ENCODE measurements at regions not wholly inside any gene's neighbourhood (a gene's known extent, or its start where the extent isn't known, plus 50 kb on each side); places are given as distances from the start of the nearest gene placed in this dataset.

GRCh38 chr14:38074081-38074480, 133.6 kb upstream of the SSTR1 start:
- no peak for DNase-seq

GRCh38 chr14:38074754-38075153, 132.9 kb upstream of the SSTR1 start:
- no peak for DNase-seq

GRCh38 chr14:38078393-38078792, 129.3 kb upstream of the SSTR1 start:
- no peak for DNase-seq

GRCh38 chr14:38079268-38079667, 128.4 kb upstream of the SSTR1 start:
- DNase-seq = no peak

GRCh38 chr14:38079886-38080285, 127.8 kb upstream of the SSTR1 start:
- no peak for DNase-seq

- DNase-seq = no peak
These were observed 127.0 kb upstream of the SSTR1 start for GRCh38 chr14:38080696-38081095.

- DNase-seq = no peak
These were observed 124.7 kb upstream of the SSTR1 start for GRCh38 chr14:38083039-38083438.

- DNase-seq = no peak
These were observed 118.6 kb upstream of the SSTR1 start for GRCh38 chr14:38089123-38089522.

GRCh38 chr14:38090506-38090905, 117.2 kb upstream of the SSTR1 start:
- DNase-seq = no peak

- DNase-seq = no peak
These were observed 109.4 kb upstream of the SSTR1 start for GRCh38 chr14:38098074-38098836.

- no peak for DNase-seq
These were observed 106.0 kb upstream of the SSTR1 start for GRCh38 chr14:38101679-38102078.

GRCh38 chr14:38103542-38104225, 104.0 kb upstream of the SSTR1 start:
- no peak for DNase-seq

- no peak for DNase-seq
These were observed 102.5 kb upstream of the SSTR1 start for GRCh38 chr14:38105106-38105702.

GRCh38 chr14:38107216-38107631, 100.5 kb upstream of the SSTR1 start:
- no peak for DNase-seq

GRCh38 chr14:38108681-38109080, 99.0 kb upstream of the SSTR1 start:
- no peak for DNase-seq

- no peak for DNase-seq
These were observed 97.4 kb upstream of the SSTR1 start for GRCh38 chr14:38110258-38110657.

GRCh38 chr14:38111046-38111445, 96.7 kb upstream of the SSTR1 start:
- DNase-seq = no peak

- DNase-seq = no peak
These were observed 94.2 kb upstream of the SSTR1 start for GRCh38 chr14:38113546-38113945.

- DNase-seq = no peak
These were observed 90.8 kb upstream of the SSTR1 start for GRCh38 chr14:38116895-38117294.

GRCh38 chr14:38120109-38120508, 87.6 kb upstream of the SSTR1 start:
- no peak for DNase-seq

GRCh38 chr14:38121320-38122020, 86.2 kb upstream of the SSTR1 start:
- no peak for DNase-seq

GRCh38 chr14:38122241-38122640, 85.5 kb upstream of the SSTR1 start:
- DNase-seq = no peak

- DNase-seq = no peak
These were observed 83.2 kb upstream of the SSTR1 start for GRCh38 chr14:38124506-38124905.

Measured in stimulated activated CD4-positive, alpha-beta T cell treated with anti-CD3 and anti-CD28 coated beads, Interleukin-4, amount 100 ng/mL, for 1 hour (primary cell).